ENCODE measurements at regions not wholly inside any gene's neighbourhood (a gene's known extent, or its start where the extent isn't known, plus 50 kb on each side); places are given as distances from the start of the nearest gene placed in this dataset.

GRCh38 chr13:76783798-76784197 is 102.4 kb downstream of the KCTD12 start:
- H3K4me3 Mint-ChIP-seq = no peak overlapping the region
- H3K27ac Mint-ChIP-seq = no peak overlapping the region
- peaks cover 3% of the 10 kb centered on the region for H3K27me3 Mint-ChIP-seq (ENCODE audit: insufficient read depth)
- no peaks in the 10 kb centered on the region for H3K36me3 Mint-ChIP-seq (ENCODE audit: low read depth)
- no peaks in the 10 kb centered on the region for H3K9me3 Mint-ChIP-seq
- no peaks in the 10 kb centered on the region for H3K4me1 Mint-ChIP-seq (ENCODE audit: low read depth)
- TF ChIP-seq CTCF (IDR thresholded peaks at IDR 0.05) = no peak
- DNase-seq = no peak

DNA sequence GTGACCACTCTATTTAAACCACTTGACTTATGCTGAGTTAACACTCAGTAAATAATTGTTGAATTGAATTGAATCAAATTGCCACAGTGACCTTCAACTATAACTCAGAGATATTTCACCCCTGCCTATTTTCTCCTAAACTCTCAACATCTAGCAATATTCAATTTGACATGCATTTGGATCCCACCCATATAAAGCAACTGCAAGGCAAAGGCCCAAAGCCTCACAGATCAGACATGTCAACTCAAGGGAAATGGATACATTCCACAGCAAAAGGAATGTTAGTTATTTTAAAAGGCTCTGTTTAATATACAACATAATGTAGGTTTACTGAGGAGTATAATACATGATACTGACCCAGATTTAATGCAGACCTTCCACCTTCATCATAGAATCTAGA is 107.4 kb downstream of the KCTD12 start:
- no peak for DNase-seq
- Mint-ChIP-seq H3K27ac (no peak overlapping the region), H3K9me3 (no peaks in the 10 kb centered on the region)

GRCh38 chr13:76777096-76777495 is 109.1 kb downstream of the KCTD12 start:
- Mint-ChIP-seq H3K4me3 (no peak overlapping the region), H3K36me3 (ENCODE audit: low read depth) (no peaks in the 10 kb centered on the region), H3K4me1 (ENCODE audit: low read depth) (no peaks in the 10 kb centered on the region), H3K9me3 (no peaks in the 10 kb centered on the region), H3K27ac (no peak overlapping the region), H3K27me3 (ENCODE audit: insufficient read depth) (peaks cover 6% of the 10 kb centered on the region)
- no peak for TF ChIP-seq CTCF (IDR thresholded peaks at IDR 0.05)
- no peak for DNase-seq

More for the DNA sequence above, 107.4 kb downstream of the KCTD12 start:
- Mint-ChIP-seq H3K27me3 (ENCODE audit: insufficient read depth) (peaks cover 6% of the 10 kb centered on the region), H3K4me1 (ENCODE audit: low read depth) (no peaks in the 10 kb centered on the region), H3K4me3 (no peak overlapping the region), H3K36me3 (ENCODE audit: low read depth) (no peaks in the 10 kb centered on the region)
- TF ChIP-seq CTCF (IDR thresholded peaks at IDR 0.05) = no peak

- no peaks in the 10 kb centered on the region for H3K9me3 Mint-ChIP-seq
- H3K27ac Mint-ChIP-seq = no peak overlapping the region
- H3K36me3 Mint-ChIP-seq (ENCODE audit: low read depth) = no peaks in the 10 kb centered on the region
- peaks cover 3% of the 10 kb centered on the region; the same call in 1 of the 2 replicates for H3K27me3 Mint-ChIP-seq (ENCODE audit: insufficient read depth)
- no peak overlapping the region for H3K4me3 Mint-ChIP-seq
- H3K4me1 Mint-ChIP-seq (ENCODE audit: low read depth) = no peaks in the 10 kb centered on the region
- no peak for DNase-seq
- no peak for TF ChIP-seq CTCF (IDR thresholded peaks at IDR 0.05)
Measured at GRCh38 chr13:76775088-76775740, 111.0 kb downstream of the KCTD12 start.

GRCh38 chr13:76773448-76774094 is 112.6 kb downstream of the KCTD12 start:
- H3K4me1 Mint-ChIP-seq (ENCODE audit: low read depth) = no peaks in the 10 kb centered on the region
- no peak overlapping the region for H3K27ac Mint-ChIP-seq
- H3K4me3 Mint-ChIP-seq = no peak overlapping the region
- no peak for DNase-seq
- H3K9me3 Mint-ChIP-seq = no peaks in the 10 kb centered on the region
- H3K27me3 Mint-ChIP-seq (ENCODE audit: insufficient read depth) = peaks cover 3% of the 10 kb centered on the region; the same call in 1 of the 2 replicates
- no peak for TF ChIP-seq CTCF (IDR thresholded peaks at IDR 0.05)
- H3K36me3 Mint-ChIP-seq (ENCODE audit: low read depth) = no peaks in the 10 kb centered on the region
